Left kidney (tissue), 1 donor: ENCODE measurements at regions not wholly inside any gene's neighbourhood (a gene's known extent, or its start where the extent isn't known, plus 50 kb on each side); places are given as distances from the start of the nearest gene placed in this dataset.
A peak's percentile ranks its signal among the peaks of the same experiment; 100 is the strongest.

ENCODE experiments used
- DNase-seq: peaks from one replicate; pipeline ENCODE4 v3.0.0-alpha.2; 2013

GRCh38 chr15:58269455-58270414, 131.6 kb downstream of the AQP9 start:
- DNase-seq, result peak; percentile 79

- no peak for DNase-seq
Measured at GRCh38 chr15:58271410-58271809, 133.2 kb downstream of the AQP9 start.

GRCh38 chr15:58273104-58273503, 134.9 kb downstream of the AQP9 start:
- DNase-seq, result no peak

GRCh38 chr15:58274885-58275284, 136.7 kb downstream of the AQP9 start:
- no peak for DNase-seq

- DNase-seq, result no peak
Measured at GRCh38 chr15:58275785-58276184, 137.6 kb downstream of the AQP9 start.

- DNase-seq, result no peak
Measured at GRCh38 chr15:58276924-58277323, 138.7 kb downstream of the AQP9 start.

GRCh38 chr15:58277333-58277732, 139.2 kb downstream of the AQP9 start:
- DNase-seq, result no peak

- DNase-seq, result no peak
Measured at GRCh38 chr15:58279106-58279505, 140.9 kb downstream of the AQP9 start.

GRCh38 chr15:58279654-58280053, 141.5 kb downstream of the AQP9 start:
- DNase-seq, result no peak

- DNase-seq, result no peak
Measured at GRCh38 chr15:58282060-58282708, 144.0 kb downstream of the AQP9 start.

GRCh38 chr15:58283302-58283701, 145.1 kb downstream of the AQP9 start:
- no peak for DNase-seq

- DNase-seq, result no peak
Measured at GRCh38 chr15:58284293-58284692, 146.1 kb downstream of the AQP9 start.

GRCh38 chr15:58285212-58285920, 146.4 kb upstream of the LIPC start:
- DNase-seq, result no peak

GRCh38 chr15:58285921-58286278, 145.9 kb upstream of the LIPC start:
- no peak for DNase-seq

GRCh38 chr15:58286523-58286922, 145.3 kb upstream of the LIPC start:
- no peak for DNase-seq

GRCh38 chr15:58287891-58288290, 143.9 kb upstream of the LIPC start:
- DNase-seq, result no peak

GRCh38 chr15:58288592-58288991, 143.2 kb upstream of the LIPC start:
- no peak for DNase-seq

GRCh38 chr15:58291848-58292247, 139.9 kb upstream of the LIPC start:
- no peak for DNase-seq

GRCh38 chr15:58292751-58293175, 139.0 kb upstream of the LIPC start:
- no peak for DNase-seq

- no peak for DNase-seq
Measured at GRCh38 chr15:58293622-58294550, 137.9 kb upstream of the LIPC start.

GRCh38 chr15:58294681-58295254, 137.0 kb upstream of the LIPC start:
- no peak for DNase-seq
